Amniotic epithelial cell (primary cell): ENCODE measurements at regions not wholly inside any gene's neighbourhood (a gene's known extent, or its start where the extent isn't known, plus 50 kb on each side); places are given as distances from the start of the nearest gene placed in this dataset.

Experiments used
- DNase-seq: peaks from one replicate; pipeline ENCODE4 v3.0.0-alpha.2; 2010; ENCODE audit warnings: low read depth

DNA sequence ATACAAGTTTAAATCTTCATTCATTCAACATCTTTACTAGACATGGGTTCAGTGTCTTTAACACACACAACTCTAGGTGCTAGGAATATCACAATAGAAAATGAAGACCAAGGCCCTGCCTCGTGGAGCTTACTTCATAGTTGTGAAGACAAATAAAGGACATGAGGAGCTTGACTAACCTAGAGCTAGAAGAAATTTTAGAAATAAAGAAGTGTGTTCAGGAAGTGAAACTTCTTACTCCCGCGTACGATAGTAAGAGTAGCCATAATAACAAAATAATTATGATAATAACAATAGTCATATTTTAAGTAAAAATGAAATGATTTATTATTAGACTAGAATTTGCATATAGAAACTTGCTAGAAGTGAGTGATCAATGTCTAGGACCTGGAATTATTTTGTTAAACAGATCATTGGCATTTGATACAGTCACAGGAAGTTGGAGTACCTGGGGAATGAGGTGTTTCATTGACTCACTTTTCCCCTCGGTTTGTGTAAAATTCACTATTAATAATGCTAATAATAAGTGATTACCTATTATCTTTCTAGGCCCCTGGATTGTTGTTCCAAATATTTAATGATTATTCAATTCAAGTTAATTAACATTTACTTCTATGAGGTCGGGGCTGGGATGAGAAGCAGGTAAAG, 331.3 kb downstream of the NSG2 start:
- no peak for DNase-seq

DNA sequence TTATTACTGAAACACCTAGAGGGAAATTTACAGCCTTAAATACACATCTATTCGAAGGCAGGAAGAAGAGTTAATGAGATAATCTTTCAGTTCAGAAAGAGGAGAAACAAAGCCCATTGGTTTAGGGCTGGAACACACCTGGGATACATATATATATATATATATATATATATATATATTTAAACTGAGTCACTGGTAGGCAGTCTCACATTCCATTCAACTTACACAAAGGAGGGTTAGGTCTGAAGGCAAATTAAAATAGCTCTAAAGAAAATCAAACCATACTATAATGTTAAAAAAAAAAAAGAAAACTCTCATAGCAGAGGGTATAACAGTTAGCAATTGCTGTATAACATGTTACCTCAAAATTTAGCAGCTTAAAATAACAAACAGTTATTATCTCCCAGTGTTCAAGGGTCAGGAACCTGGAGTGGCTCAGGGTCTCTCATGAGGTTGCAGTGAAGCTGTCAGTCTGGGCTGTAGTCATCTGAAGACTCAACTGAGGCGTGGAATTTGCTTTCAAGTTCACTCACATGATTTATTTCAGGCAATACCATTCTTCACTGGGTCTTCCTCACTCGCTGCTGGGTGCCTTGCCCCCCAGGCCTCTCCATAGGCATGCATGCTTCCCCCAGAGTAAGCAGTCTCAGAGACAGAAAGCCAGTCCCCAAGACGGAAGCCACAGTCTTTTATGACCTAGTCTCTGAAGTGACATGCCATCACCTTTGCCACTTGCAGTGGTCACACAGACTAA, 332.8 kb downstream of the NSG2 start:
- no peak for DNase-seq

DNA sequence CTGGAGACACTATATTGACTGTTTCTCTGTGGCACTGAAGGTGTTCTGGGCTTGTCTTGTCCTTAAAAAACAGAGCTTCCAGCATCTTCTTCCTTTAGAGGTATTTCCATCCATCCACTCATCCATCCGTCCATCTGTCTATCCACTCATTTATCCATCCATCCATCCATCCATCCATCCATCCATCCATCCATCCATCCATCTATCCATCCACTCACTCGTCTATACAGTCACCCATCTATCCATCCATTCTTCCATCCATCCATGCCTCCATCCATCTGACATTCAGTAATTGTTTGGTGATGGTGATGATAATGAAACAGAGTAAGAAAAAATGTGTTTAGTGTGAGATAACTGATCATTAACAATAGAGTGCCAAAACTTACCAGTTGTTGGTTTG, 334.8 kb downstream of the NSG2 start:
- DNase-seq: no peak

DNA sequence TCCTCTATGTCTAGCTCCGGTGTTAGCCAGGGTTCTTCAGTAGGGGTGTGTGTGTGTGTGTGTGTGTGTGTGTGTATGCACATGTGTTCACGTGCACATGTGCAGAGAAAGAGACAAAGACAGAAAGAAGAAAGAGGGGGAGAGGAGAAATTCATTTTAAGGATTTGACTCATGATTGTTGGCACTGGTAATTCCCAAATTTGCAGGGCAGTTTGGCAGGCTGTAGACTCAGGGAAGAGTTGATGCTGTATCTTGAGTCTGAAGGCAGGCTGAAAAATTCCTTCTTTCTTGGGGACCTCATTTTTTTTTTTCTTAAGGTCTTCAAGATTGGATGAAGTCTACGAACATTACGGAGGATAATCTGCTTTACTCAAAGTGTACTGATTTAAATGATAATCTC, 335.7 kb downstream of the NSG2 start:
- no peak for DNase-seq

DNA sequence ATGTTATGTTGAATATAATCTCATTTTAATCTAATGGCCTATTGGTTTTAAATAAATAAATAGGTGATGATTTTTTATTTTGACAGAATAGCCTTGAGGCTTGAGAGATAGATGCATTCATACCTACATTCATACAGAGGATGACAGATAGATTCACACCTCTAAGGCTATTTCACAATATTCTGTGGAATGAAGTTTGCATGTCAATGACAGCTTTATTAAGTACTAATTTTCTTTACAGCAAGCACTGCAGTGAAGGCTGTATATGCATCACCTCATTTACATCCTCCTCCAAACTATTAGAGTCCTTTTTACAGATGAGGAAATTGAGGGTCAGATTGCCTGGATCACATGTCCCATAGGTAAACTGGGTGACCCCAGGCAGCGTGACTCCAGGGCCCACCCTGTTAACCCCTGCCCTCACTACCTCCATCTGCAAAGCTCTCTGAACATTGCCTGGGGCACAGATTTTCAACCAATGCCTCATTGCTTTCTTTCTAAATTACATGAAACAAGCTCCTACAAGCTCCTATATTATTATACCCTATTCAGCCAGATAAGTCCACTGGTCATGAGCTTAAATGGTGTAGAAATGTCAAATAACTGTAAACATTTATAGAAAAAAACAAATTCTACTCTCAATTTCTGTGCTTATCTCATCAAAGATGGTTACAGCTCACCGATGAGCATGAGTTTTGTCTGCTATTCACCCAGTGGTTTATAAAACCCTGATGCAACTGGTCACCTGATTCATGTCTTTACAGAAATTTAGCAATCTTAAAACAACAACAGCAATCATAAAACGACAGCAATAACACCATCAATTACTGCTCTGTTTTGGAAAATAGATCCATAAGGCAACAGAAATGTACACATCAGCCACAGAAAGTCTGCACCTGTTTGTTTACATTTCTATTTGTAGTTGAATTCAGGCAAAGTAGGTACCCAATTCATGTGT, 338.0 kb downstream of the NSG2 start:
- DNase-seq: peak; percentile 30

DNA sequence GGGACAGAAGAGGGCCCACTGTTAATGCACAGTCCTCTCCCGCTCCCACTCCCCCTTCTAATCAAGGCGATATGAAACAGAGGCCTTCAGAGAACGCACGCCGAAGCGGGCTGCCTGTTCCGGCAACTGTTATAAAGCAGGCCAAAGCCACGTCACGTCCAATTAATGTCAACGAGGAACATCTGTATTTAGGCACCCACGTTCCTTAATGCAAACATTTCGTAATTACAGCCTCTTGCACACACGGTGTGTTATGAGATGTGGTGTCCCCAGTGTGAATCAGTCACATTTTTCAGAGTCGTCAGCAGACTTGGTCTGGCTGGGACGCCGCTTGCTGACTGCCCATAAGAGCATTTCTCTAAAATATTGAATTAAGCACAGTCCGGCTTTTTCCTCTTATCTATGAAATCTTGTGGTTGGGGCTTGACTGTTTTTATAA, 339.0 kb downstream of the NSG2 start:
- DNase-seq: peak; percentile 40

DNA sequence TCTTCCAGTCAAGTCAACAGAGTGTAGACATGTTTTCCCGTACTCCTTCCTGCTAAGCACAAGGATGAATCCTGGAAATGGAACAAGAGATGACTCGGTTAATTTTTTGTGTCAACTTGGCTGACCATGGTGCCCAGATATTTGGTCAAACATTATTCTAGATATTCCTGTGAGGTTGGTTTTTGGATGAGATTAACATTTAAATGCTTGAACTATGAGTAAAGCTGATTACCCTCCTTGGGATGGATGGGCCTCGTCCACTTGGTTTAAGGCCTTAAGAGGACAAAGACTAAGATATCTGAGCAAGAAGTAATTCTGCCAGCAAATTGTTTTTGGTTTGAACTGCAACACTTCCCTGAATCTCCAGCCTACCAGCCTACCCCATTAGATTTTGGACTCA, 338.1 kb upstream of the MSX2 start:
- DNase-seq: no peak

DNA sequence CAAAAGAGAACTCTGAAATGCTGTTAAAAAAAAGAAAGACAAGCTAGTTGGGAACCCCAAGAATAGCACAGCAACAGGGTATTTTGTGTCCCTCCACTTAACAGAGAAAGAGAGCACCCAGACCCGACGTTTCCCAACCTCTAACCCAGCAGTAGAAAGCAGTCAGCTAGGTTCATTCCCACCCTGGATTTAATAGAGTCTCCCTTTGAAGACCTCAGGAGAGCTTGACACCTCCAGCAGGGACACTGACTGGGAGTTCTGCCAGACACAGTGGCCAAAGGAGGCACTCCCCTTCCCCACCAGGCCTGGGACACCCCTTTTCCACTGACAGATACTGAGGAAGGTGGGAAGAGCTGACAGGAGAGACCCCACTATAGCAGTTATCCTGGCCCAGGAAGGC, 337.5 kb upstream of the MSX2 start:
- DNase-seq: no peak

DNA sequence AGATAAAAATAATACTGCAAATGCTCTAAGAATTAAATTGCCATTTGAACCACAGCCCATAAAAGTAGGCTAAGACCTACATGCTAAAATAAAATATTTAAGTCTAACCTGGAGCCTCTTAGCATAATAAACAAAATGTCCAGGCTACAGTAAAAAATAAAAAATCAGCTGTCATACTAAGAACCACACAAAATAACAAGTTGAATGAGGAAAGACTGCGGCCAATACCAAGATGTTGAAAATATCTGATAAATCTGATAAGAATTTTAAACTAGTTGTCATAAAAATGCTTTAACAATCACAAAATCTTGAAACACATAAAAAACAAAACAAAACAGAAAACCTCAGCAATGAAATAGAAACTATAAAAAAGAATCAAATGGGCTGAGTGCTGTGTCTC, 336.9 kb upstream of the MSX2 start:
- DNase-seq: no peak

DNA sequence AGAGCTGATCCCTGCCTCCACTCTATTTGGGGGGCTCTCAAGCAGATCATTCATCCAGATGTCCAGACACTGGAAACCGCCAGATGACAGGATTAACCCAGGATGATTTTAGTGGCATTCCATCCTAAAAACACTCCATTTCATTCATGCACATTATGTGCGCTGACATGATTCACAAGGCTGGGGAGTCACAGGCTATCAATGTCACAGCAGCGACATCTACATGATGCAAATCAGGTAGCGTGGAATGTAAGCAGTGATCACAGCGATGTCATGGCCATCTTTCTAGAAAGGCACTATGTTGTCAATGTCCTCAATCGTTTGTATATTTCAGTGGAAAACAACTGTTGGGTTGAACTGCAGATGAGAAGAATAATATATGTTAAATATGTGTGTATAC, 331.5 kb upstream of the MSX2 start:
- DNase-seq: no peak

DNA sequence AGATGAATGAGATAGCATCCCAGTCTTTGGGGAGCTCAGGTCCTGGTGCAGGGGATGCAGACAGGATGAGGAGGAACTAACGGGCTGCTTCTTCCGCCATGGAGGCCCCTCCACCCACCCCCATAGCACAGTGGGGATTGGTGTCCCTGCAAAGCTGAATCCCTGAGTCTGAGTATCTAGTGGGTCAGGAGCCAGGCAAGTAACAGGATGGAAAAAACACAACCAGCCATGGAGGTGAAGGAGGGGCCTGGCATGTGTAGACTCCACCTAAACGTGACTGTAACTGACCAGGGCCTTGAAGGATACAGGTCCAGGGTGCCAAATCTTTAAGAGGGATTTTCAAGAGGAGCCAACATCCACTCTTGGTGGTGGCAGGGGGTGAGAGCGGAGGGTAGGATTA, 327.8 kb upstream of the MSX2 start:
- no peak for DNase-seq

DNA sequence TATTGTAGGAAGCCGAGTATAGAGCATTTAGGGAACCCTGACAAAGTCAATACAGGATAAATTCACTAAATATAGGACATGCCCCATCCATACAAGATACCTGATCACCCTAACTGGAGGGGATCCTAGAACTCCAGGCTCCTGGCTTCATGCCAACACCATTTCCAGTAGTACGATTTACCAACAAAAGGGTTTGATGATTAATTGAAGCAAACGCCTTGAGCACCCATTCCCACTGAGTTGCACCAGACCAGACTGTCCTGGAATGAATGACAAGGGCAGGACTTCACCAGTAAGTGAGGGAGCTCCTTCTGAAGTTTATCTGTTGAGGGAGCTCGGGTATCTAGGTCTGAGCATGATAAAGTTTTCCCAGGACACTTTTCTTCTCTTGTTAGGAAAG, 327.2 kb upstream of the MSX2 start:
- DNase-seq: no peak

DNA sequence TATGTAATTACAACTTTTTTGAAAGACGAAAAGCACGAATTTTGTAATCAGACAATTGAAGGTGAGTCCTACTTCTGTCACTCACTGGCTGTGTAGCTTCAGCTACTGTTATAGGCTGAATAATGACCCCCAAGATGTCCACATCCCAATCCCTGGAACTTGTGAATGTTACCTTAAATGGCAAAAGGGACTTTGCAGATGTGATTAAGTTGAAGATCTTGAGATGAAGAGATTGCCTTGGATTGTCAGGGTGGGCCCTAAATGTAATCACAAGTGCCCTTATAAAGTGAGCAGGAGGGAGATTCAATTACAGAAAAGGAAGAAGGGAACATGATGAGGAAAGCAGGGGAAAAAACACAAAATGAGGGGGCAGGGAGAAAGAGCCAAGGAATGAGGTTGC, 326.2 kb upstream of the MSX2 start:
- no peak for DNase-seq

DNA sequence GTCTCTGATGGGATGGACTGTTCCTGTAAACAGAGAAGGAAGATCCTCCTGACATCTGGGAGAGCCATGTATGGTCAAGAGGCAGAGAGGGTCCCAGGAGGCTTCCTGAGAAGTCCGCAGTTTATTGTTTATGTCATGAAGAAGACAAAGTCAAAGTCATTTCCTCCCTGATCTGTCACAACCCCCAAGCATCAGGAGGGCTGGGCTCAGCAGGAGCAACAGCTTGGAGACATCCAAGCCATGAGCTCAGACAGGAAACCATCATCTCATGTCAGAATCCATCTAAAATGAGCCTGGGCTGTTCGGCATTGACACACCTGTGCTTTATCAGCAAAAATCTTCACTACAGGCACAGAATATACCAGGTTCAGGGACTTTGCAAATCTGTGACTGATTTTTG, 325.0 kb upstream of the MSX2 start:
- no peak for DNase-seq

DNA sequence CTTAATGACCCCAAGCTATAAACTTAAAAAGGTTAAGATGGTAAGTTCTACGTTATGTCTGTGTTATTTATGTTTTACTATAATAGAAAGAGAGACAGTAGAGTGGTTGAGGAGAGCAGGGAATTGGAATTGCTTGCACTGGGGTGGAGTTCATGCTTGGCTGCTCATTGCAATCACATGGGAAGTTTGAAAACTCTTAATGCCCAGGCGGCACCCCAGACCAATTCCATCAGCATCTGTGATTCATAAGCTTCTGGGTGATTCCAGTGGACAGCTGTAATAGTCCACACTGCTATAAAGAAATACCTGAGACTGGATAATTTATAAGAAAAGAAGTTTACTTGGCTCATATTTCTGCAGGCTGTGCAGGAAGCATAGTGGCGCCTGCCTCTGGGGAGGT, 323.9 kb upstream of the MSX2 start:
- no peak for DNase-seq

DNA sequence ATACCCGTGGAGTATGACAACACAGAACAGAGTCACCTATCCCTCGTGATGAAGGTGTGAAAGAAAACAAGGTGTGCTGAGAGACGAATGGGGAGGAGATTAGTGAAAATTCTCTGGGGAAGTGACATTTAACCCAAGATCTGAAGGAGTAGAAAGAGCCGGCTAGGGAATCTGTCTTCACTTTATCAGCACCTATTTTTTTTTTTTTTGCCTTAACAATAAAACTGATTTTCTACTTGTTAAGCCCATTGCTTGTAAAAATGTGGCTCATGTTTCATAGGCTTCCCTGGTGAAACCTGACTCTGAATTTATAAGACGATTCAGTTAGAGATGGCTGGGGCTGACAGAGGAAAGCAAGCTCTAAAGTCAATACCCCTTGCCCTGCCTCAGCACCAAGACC, 322.6 kb upstream of the MSX2 start:
- DNase-seq: no peak

DNA sequence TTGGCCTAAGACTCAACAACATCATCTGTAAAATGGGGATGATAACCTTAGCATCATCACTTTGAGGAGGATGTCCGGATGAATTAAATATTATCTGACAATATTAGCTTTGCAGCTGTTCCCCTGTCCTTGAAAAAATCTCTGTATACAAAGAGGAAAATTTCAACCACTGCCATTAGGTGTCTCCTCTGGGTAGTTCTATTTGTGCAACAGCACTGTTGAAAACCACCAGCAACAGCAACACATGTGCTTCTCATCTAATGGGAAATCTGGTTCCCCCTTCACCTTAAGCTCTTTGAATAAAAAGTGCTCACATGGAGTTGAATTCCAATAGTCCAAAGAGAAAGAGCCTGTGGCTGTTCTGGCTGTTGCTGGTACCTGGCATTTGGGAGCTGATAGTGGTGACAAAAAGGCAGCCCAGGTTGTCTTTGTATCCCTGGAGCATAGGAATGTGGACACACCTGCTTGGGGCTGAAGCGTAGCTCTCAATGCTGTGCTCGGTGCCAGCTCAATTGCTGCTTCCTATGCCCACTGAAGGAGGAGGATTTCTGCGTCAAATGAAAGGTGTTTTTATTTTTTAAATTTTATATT, 322.1 kb upstream of the MSX2 start:
- no peak for DNase-seq

DNA sequence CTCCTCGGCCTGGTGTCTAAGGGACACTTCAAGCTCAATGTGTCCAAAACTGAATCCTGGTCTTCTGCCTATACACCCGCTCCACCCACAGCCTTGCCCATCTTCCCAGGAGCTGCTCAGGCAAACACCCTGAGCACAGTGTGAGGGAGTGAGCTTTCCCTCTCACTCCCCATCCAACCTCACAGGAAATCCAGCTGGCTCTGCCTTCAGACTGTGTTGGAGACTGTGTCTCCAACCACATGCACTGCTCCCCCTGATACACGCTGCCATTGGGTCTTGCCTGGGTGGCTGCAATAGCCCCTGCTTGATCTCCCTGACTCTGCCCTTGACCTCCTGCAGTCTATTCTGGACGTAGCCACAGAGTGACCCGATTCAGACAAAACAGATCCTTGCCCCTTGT, 319.5 kb upstream of the MSX2 start:
- no peak for DNase-seq

DNA sequence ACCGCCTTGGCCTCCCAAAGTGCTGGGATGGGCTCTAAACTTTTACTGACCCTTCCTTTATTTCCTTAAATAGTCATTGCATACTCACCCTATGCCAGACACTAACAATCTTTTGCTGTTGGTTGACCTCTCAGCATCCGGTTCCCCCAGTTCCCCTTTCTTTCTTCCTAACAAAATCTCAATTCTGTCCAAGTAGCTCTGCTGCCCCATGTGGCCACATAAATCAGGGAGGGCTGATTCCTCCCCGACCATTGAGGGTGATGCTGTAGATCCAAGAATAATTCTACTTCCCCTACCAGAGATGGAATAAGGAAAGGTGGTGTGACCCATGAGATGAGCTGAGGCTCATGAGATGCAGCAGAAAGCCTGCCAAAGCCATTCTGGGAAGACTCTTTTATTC, 315.3 kb upstream of the MSX2 start:
- DNase-seq: no peak

DNA sequence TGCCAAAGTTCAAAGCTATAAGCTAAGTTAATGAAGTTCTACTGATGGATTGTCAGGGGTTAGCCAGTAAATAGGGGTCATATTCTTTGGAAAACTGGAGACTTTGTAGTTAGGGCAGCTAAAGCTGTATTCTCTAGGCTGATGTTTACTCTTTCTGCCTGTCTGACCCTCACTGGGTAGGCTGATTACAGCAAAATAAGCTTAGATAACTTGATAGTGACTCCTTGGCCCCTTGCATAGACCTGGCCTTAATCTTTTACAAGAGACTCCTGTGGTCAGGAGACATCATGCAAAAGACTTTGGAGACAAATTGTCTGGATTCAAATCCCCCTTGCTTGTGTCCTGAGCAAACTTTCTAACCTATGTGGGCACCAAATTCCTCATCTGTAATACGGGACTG, 314.4 kb upstream of the MSX2 start:
- no peak for DNase-seq

DNA sequence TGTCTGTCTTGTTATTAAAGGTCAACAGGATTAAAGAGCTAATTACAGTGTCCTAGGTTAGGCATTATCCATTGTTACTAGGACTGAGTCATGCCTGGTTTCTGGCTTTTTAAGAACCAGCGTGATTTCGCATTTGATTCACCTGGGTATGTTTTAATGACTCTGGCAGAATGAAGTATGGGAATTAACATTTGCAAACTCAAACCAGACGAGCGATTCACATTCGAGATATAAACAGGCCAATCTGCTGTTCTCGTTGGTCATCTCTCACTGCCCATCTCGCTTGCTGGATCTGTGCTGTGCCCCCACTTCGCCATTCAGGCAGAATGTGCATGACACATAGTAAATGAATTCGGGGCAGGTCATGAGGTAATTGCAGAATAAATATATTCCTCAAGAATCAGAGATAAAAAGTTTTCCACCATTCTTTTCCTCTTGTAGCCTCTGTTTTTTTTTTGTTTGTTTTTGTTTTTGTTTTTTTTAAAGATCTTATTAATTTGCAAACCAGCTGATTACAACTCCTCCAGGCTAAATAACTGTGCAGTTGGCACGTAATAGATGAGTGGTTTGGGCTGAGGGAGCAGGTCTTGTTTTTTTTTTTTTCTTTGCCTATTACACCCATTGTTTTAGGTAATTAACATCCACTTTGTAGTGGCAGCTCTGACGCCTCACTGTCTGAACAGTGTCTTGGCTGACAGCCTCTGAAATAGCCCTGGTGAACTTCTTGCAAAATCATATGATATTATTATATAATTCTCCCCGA, 313.5 kb upstream of the MSX2 start:
- no peak for DNase-seq

DNA sequence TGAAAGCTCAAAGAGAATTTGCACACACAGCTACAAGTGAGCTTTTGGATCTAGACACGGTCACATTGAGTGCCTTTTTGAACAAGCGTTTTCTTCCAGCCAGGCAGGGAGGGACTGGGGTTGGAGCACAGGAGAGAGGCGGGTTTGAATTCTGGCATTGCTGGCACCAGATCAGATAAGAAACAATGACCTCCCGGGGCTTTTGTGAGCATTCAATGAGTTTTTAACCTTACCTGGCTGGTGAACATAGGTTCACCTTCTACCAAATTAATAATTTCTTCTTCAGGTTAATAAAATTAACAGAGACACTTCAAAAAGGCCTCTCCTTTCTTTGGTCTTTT, 312.9 kb upstream of the MSX2 start:
- DNase-seq: no peak
